HG03196 (cell line): ENCODE measurements at regions not wholly inside any gene's neighbourhood (a gene's known extent, or its start where the extent isn't known, plus 50 kb on each side); places are given as distances from the start of the nearest gene placed in this dataset.
A peak's percentile ranks its signal among the peaks of the same experiment; 100 is the strongest.
"Not testable (repeated sequence)": the region's sequence is repeated elsewhere in the genome, so short reads cannot be mapped to it uniquely, and the experiment has no call there.

ENCODE experiments used
- ATAC-seq: cut with Tn5 transposase; IDR thresholded peaks from one replicate; pipeline ENCODE4 v1.9.1; 2021; ENCODE audit not compliant: unreplicated experiment

GRCh38 chr3:103927896-103928295 is 1438.8 kb upstream of the ALCAM start:
- no peak for ATAC-seq

GRCh38 chr3:103937094-103937493 is 1429.6 kb upstream of the ALCAM start:
- ATAC-seq, result no peak

GRCh38 chr3:103947062-103947461 is 1419.6 kb upstream of the ALCAM start:
- ATAC-seq, result no peak

- ATAC-seq, result no peak
Measured at GRCh38 chr3:103949693-103950092, 1417.0 kb upstream of the ALCAM start.

- ATAC-seq, result no peak
Measured at GRCh38 chr3:103950676-103951075, 1416.0 kb upstream of the ALCAM start.

- ATAC-seq, result no peak
Measured at GRCh38 chr3:103953796-103954195, 1412.9 kb upstream of the ALCAM start.

GRCh38 chr3:103960819-103961218 is 1405.9 kb upstream of the ALCAM start:
- no peak for ATAC-seq

GRCh38 chr3:103963599-103963998 is 1403.1 kb upstream of the ALCAM start:
- no peak for ATAC-seq

- no peak for ATAC-seq
Measured at GRCh38 chr3:103965764-103966163, 1400.9 kb upstream of the ALCAM start.

- ATAC-seq, result no peak
Measured at GRCh38 chr3:103966749-103967148, 1400.0 kb upstream of the ALCAM start.

- ATAC-seq, result peak; percentile 71
Measured at GRCh38 chr3:103968131-103968530, 1398.6 kb upstream of the ALCAM start.

- peak; percentile 92 for ATAC-seq
Measured at GRCh38 chr3:103968751-103969150, 1398.0 kb upstream of the ALCAM start.

- ATAC-seq, result peak; percentile 97
Measured at GRCh38 chr3:103976931-103977339, 1389.8 kb upstream of the ALCAM start.

- ATAC-seq, result no peak
Measured at GRCh38 chr3:103977417-103977816, 1389.3 kb upstream of the ALCAM start.

- no peak for ATAC-seq
Measured at GRCh38 chr3:103991461-103992115, 1375.1 kb upstream of the ALCAM start.

- no peak for ATAC-seq
Measured at GRCh38 chr3:103992469-103992868, 1374.2 kb upstream of the ALCAM start.

- no peak for ATAC-seq
Measured at GRCh38 chr3:104004956-104005355, 1361.8 kb upstream of the ALCAM start.

- no peak for ATAC-seq
Measured at GRCh38 chr3:104005815-104006214, 1360.9 kb upstream of the ALCAM start.

GRCh38 chr3:104018541-104018940 is 1348.2 kb upstream of the ALCAM start:
- ATAC-seq, result no peak

- ATAC-seq, result no peak
Measured at GRCh38 chr3:104031598-104031997, 1335.1 kb upstream of the ALCAM start.

- ATAC-seq, result no peak
Measured at GRCh38 chr3:104032283-104032682, 1334.4 kb upstream of the ALCAM start.

- no peak for ATAC-seq
Measured at GRCh38 chr3:104040896-104041295, 1325.8 kb upstream of the ALCAM start.

- not testable (repeated sequence) for ATAC-seq
Measured at GRCh38 chr3:104043001-104043543, 1323.6 kb upstream of the ALCAM start.
